HG03439 (cell line): ENCODE measurements at regions not wholly inside any gene's neighbourhood (a gene's known extent, or its start where the extent isn't known, plus 50 kb on each side); places are given as distances from the start of the nearest gene placed in this dataset.
"Not testable (repeated sequence)": the region's sequence is repeated elsewhere in the genome, so short reads cannot be mapped to it uniquely, and the experiment has no call there.

Source experiments
- ATAC-seq: cut with Tn5 transposase; IDR thresholded peaks from one replicate; pipeline ENCODE4 v1.9.1; 2021; ENCODE audit warnings: mild to moderate bottlenecking, moderate library complexity; ENCODE audit not compliant: unreplicated experiment

DNA sequence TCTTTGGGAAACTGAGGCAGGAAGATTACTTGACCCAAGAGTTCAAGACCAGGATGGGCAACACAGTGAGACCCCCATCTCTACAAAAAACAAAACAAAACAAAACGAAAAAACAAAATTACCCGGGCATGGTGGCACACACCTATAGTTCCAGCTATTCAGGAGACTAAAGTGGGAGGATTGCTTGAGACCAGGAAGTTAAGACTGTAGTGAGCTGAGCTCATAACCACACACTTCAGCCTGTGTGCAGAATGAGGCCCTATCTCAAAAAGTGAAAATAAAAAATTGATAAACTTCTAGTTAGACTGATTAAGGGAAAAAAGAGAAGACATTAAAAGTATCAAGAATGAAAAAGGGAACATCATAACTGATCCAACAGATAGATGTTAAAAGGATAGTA, 154.0 kb downstream of the RHOU start:
- ATAC-seq = no peak

DNA sequence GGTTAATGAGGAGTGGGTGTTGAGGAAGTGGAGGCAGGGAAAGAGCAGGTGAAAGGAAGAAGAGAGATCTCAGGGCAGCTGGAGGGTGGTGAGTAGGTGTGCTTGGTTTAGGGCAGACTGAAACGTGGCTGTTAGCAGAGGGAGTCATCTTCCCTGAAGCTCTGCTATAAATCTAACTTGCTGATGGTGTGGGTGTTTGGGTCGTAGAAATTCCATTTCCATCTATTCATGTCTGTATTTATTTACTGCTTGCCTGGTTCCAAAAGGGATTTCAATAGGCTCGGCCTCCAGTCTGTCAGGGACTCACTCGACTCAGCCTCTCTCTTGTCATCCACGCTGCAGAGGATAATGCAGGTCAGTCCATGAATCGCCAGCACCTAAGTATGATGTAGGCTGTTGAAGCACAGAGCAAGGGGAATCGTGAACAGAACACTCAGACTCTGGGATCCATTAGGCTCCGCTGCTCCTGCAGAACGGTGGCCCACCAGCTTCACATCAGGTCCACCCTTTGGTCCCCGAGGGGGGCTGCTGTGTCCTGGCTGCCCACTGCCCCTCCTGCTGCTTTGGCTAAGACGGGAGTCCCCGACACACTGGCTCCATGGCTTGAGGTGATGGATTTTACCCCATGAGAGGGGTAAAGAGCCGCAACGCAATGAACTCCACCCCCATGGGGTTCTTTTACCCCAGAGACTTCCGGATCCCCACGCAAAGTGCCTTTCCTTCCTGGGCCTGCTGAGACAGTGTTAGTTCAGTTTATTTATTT, 156.2 kb downstream of the RHOU start:
- ATAC-seq = no peak

DNA sequence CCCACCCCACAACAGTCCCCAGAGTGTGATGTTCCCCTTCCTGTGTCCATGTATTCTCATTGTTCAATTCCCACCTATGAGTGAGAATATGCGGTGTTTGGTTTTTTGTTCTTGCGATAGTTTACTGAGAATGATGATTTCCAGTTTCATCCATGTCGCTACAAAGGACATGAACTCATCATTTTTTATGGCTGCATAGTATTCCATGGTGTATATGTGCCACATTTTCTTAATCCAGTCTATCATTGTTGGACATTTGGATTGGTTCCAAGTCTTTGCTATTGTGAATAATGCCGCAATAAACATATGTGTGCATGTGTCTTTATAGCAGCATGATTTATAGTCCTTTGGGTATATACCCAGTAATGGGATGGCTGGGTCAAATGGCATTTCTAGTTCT, 156.9 kb downstream of the RHOU start:
- ATAC-seq = not testable (repeated sequence)

DNA sequence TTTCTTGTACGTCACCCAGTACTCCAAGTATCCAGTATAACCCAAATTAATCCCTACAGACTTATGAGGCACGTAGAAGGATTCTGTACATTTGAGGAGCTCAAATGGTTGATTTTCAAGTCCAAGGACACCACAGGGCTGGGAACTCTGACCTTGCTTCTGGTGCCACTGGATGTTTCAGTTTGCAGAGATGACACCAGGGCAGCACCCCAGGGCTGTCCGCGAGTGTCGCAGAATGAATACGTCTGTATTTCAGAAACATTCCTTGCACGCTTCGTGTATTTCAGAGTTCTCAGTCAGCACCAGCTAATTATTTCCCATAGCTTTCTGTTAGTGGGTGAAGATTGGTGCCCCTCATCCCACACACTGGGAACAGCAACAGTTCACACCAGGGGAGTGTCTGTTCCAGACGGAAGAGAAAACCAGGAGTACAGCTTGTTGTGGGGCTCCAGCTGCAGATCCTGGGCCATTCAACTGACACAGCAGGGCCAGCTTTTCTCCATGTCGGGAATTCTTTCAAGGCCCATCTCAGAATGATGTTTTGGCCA, 159.2 kb downstream of the RHOU start:
- ATAC-seq = no peak

DNA sequence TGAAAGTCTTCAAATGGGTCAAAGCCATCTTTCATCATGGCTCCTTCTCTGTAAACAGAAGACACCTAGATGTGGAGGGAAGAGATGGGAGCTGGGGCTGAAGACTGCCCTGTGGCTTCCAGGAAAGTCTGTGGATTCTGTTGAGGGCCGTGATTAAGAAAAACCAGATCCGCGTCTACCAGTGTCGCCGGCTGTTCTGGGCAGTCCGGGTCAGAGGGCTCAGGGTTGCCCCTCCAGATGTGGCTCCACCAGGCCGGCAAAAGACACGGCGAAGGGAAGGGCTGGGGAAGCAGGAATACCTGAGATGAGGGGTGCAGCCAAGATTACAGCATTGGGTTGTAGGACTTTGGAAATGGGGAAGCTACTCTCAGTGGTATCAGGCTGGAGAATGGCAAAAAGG, 162.6 kb downstream of the RHOU start:
- ATAC-seq = no peak

DNA sequence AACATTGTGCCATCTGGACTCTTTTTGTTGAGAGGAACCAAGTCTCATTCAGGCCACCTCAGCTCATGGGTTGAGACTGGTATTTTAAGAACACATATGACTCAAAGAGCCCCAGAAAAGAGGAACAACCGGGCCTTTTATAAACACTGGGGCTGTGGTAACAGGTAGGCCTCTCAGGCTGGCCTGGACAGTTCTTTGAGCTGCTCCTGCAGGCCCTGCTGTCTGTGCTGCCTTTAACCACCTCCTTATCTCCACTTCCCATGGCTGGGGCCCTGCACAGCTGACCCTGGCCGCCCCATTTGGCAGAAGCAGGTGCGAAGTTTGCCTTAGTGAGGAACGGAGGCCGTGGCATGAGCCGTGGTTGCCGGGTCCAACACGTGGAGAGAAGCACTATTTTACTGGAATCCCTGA, 163.3 kb downstream of the RHOU start:
- no peak for ATAC-seq

DNA sequence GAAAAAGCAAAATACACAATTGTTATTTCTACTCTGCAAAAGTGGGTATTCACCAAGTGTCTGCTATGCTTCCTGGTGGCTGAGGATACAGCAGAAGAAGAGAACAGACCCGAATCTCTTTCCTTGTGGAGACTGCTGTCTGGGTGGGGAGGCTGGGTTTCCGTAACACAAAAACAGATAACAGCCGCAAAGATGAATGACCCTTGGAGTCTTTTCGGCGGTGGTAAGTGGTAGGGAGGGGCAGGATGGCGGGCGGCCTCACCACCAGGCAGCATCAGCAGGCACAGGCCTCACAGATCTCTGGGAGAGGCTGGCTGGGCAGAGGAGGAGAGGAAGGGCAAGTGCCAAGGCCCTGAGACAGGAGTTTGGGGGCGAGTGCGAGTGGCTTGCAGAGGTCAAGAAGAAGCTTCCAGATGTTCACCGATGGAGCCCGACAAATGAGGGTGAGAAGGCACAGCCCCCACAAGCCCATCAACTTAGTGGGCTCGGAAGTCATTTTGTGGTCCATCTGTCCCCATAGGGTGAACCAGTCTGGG, 164.2 kb downstream of the RHOU start:
- ATAC-seq = no peak

DNA sequence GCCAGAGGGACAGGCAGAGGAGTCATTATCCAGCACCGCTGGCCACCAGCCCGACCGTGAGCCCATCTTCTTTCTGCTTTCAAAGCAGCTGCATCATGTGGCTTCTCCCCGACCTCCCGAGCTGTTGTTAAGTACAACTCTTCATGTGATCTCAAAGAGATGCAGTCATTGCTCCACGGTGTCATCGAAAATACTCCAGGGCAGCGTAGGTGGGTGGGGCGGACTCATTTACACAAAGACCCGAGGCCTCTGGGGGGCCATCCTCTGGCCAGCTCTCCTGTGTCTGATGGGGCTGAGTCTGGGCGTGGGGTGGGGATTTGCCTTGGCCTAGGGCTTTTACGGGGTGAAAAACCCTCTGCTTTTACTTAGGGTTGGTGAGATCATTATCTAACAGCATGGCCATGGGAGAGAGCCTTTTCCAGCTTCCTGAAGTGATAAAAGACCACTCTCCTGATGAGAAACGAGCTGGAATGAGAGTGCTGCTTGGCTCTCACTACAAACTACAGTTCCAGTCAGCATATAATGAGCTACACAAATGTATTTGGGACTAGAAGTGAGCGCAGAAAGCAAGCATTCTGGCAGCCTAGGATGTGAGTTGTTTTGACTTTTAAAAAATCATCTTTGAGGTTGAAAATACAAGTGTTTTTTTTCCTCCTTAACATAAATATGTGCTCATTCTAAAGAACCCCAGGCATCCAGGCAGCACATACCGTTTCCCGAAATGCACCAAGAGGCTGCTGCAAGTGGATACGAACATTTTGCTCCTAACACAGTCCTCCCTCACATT, 165.0 kb downstream of the RHOU start:
- no peak for ATAC-seq

DNA sequence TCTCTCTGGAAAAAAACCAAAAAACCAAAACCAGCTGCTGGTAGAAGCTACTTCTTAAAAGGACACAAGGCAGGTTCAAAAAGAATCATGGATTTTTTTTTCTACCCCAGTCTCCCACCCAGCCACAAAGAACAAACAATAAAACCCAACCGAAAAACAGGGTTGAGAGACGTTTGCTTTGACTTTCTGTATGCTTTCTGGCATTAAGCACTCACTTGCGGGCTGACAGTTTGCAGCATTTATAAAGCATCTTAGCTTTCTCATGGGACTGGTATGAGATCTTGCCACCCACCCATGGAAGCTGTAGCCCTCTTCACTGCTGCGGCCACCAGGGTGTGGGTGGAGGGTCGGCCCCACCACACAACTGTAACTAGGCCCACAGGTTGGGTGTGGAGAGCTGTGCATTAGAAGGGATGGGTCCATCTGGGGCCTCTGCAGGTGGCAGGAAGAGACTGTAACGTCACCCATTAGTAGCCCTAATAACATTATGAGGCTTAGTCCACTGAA, 165.7 kb downstream of the RHOU start:
- no peak for ATAC-seq

DNA sequence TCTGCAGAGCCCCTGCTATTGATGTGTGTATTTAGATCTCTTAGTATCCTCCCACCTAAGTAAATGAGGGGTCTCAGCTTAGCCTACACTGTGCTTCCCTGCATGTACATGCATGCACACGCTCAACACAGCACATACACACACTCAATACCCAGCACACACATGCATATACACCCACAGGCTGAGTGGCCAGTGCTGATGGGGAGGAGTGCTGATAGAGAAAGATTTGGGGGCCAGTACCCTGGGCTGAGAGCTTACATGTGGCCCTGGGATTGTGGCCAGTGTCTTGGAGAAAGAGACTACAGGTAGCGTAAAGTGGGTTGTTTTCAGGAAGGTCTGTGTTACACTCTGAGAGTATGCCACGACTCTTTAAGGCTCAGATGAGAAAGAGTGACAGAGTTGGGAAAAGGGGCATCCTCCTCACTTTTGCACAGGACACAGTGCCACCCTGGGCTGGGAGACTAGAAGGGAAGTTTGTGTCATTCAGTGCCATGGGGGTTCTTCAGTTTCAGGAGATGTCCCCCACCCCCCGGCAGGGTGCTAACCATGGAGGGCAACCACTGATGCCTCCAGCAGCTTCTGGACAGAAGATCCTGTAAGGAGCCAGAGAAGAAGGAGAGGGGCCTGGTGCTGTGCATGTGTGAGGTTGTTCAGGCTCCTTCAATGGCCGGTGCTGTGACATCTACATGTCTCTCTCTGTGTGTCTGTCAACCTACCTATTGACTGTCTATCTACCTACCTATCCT, 166.8 kb downstream of the RHOU start:
- ATAC-seq = no peak

DNA sequence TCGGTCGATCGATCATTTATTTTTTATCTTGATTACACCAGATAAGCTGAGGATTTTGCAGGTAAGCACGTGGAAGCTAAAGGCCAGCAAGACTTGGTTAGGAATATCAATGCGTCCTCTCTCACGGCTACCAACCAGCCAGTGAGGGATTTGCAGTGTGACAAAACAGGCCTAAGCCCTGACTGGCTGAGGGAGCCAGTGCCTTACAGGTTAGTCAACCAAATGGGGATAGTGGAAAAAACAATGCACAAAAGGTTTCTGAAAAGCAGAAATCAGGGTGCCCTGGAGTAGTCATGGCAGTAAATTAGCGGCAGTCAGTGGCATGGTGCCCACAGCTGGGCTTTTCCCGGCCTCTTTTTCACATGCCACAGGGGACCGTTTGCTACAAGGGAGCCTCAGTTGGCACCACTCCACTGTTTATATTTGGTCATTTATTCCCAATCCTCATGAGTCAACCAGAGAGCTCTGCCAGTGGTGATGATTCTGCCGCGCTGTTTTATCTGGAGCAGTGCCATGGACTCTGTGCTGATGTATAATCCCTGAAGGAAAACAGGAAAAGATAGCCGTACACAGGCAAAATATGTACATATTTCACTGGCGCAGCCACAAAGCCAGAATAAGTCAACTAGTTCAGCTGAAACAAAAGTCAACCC, 167.6 kb downstream of the RHOU start:
- ATAC-seq = no peak

DNA sequence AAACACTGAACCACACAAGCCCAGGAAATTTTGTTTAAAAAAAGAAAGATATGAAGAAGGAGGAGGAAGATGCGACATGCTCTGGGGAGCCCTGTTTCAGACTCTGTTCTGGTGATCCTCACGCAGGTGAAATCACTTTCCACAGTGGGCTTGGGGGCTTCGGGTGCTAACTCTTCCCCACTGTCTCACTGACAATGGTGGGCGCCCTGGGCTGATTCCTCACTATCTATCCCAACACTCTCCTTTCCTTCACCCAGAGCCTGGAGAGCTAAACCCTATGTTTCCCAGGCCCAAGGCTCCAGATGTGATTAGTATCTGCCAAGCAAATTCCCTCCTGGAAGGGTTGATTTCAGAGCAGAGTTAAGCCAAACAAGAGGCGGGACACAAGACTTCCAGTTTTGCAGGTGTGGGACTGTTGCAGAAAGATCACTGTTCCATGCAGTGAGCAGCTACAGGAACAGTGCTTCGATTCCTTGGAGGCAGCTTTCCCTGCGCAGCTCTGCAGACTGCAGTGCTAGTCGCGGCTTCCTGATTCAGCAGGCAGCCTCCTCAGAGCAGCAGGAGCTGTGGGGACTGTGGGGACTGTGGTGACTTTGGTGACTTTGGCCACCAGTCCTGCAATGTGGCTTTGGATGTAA, 168.3 kb downstream of the RHOU start:
- no peak for ATAC-seq

DNA sequence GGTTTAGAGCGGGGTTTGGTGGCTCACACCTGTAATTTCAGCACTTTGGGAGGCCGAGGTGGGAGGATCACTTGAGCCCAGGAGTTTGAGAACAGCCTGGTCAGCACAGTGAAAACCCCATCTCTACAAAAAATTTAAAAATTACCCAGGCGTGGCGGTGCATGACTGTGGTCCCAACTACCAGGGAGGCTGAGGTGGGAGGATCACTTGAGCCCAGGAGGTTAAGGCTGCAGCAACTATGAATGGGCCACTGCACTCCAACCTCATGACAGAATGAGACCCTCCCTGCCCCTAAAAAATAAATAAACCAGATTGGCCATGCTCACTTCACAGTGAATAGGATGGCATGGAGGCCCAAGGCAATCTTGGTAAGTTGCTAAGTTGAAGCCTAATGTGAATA, 168.9 kb downstream of the RHOU start:
- ATAC-seq = no peak

DNA sequence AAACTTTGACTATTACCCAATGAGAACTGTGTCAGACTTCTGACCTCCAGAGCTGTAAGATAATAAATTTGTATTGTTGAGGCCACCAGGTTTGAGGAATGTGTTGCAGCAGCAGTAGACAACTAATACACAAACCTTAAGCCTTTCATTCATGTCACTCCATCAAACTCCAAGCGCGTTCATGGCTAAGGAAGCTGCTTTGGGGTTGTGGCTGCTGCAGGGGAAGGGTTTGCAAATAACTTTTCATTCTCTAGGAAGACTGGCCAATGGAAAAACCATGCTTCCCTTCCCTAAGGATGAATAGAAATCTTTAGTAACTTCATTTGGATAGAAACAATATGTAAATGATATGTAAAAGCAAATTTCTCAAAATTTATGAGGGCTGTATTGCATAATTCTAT, 170.4 kb downstream of the RHOU start:
- no peak for ATAC-seq

DNA sequence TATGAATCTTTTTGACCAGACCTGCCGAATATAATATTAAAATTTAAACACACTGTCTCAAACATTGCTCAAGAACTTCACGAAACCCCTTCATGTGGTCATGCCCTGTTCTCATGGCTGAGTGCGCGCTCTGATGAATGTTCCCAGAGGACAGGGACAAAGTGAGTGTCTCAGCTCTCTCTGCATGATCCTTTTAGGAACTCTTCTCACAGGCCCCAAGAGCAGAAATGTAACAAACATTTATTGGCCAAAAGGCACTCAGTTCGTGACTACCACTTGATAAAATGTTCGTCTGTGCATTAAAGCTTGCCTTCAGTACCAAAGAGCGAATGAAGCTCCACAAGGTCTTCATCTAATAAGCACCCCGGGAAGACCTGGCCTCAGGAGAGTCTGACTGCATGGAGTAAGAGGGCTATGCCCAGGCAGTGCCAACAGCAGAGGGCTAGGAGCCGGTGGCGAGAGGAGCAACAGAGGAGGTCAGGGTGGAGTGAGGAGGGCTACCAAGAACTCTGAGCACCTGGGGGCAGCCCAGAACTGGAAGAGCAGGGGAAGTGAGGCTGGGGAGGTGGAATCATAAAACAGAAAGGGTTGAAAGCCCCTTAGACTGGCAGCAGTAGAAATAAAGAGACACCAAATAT, 171.1 kb downstream of the RHOU start:
- ATAC-seq = no peak

DNA sequence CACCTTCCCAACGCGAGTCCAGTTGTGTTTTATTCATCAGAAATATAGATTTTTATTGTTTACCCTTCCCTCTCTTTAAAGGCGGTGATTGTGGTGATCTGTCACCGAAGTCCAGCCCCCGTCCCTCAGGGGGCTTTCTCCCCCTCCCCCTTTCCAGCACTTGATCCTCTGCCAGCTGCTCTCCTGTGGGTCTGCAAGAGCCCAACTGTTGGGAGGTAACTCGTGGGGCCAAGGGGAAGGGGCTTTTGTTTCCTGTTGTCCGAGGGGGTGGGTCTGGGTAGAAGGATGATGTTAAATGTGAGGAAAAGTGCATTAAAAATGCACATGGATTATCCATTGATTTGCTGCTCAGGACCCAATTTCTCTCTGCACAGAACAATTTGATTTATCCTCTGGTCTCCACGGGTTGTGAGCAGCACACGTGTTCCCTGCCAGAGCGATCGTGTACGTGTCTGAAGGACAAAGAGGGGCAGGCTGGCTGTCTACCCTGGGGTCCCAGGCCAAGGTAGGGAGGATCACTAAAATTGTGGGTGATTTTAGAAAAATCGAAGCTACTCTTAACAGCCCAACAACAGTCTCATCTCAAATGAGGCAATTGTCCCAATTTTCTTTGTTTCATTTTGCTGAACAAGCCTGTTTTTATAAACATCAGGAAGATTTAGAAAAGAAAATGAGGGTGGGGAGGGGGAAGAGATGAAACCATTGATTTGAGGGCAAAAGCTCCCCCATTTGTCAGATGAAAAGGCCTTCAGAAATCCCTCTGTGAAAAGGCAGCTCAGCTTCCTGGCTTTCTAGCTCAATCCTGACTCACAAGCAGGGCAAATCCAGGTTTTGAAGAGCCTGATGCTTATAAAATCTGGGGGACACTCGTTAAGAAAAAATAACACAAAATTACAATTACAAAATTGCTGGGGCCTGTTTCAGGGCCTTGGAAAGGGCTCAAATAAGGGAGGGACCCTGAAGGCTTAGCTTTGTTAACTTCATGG, 176.2 kb downstream of the RHOU start:
- ATAC-seq = no peak

DNA sequence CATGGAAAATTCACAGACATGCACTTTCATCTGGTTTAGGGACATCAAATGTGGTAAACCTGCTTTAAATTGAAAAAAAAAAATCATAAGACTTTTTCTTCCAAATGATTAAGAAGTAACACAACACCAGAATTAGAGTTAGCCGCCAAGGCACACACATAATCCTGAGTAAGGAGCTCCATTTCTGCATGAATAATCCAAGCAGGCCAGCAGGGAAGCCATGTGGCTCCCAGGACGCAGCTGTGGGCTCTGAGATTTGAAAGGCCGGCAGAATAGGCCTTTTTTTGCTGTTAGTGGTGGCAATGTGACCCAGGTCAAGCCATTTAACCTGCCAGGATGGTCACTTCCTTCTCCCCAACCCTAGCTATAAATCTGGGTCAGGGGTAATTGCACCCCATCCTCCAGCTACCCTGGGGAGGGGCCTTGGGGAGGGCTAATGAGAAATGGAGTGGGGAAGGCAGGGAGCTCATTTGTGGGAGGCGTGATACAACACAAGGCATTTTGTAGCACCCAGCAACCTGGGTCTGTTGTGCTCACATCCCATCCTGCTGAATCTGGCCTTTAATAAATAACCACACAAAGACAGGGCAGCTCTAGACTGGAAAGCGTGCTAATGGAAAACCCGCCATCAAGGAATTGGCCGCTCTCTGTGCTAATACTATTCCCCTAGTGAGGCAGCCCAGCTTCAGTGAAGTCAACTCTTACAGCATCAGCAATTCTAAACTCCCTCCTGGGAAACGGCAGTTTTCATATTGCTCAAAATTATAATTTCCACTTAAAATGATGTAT, 178.5 kb downstream of the RHOU start:
- no peak for ATAC-seq

DNA sequence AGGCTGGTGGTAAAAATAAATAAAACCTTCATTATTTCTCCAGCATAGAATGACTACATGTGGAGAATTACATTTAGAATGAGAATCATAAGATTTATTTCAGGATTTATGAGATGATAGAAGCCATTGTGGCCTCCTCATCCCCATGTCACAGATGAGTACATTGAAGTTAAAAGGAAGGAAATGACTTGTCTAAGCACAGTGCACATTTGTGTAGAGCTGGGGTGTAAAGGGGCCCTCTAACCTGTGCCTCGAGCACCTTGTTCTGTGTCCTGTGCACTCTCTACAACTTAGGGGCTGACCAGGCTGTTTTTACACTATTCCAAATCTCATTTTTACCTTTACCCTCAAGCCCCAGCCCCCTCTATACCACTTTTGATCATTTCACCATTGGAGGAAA, 179.4 kb downstream of the RHOU start:
- no peak for ATAC-seq
